Thyroid gland (tissue), 4 donors: ENCODE measurements at regions not wholly inside any gene's neighbourhood (a gene's known extent, or its start where the extent isn't known, plus 50 kb on each side); places are given as distances from the start of the nearest gene placed in this dataset.

Source experiments
- POLR2A ChIP-seq, 2 donors: fragments of 450-650 bp; IDR thresholded peaks; one replicate each; pipeline ENCODE4 v1.6.1; 2017; ENCODE audit warnings: antibody characterized with exemption in 2 of 2, mild to moderate bottlenecking in 2 of 2, moderate library complexity in 1 of 2
- TF ChIP-seq, protein P1 (sequence below), 6 experiments: fragments of 200-600 bp in 3 of 6; fragments of 450-650 bp in 3 of 6; sonication (generic) in 3 of 6; IDR thresholded peaks; one replicate each; pipeline ENCODE4 v1.5.1; 2016 to 2019; ENCODE audit warnings: antibody characterized with exemption in 6 of 6, mild to moderate bottlenecking in 2 of 6, inconsistent platforms in 1 of 6, moderate library complexity in 1 of 6

DNA sequence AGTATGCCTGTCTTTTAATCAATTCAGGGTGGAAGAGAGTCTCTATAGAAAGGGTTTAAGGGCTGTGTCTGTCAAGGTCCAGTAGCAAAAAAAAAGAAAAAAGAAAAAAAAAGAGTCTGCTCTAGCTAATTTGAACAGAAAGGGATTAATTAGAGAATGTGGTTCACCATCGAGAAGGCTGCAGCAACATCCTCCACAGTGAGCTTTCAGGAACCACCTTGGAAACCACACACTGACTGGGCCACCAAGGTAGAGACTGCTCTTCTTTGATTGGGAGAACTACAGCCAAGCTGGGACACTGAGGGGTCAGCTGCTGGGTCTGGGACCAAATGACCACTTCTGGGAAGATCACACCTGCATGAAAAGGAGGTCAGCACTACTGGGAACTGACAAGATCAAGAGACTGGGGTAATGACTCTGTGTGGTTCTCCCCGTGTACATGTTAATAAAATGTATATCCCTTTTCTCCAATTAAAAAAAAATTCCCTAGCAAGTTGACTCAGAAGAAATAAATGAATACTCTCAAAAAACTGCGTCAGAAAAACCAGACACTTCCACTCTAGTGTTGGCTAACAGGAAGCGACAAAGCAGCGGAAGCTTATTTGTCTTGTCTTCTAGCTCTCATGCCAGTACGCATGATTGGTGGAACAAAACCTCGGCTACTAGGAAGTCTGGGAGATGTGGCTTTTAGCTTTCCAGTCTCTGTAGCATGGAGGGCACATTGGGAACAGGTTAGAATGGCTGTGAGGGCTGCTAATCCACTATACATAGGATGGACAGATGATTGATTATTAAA lies 60.0 kb upstream of the IVNS1ABP start:
- TF ChIP-seq, protein P1, sequence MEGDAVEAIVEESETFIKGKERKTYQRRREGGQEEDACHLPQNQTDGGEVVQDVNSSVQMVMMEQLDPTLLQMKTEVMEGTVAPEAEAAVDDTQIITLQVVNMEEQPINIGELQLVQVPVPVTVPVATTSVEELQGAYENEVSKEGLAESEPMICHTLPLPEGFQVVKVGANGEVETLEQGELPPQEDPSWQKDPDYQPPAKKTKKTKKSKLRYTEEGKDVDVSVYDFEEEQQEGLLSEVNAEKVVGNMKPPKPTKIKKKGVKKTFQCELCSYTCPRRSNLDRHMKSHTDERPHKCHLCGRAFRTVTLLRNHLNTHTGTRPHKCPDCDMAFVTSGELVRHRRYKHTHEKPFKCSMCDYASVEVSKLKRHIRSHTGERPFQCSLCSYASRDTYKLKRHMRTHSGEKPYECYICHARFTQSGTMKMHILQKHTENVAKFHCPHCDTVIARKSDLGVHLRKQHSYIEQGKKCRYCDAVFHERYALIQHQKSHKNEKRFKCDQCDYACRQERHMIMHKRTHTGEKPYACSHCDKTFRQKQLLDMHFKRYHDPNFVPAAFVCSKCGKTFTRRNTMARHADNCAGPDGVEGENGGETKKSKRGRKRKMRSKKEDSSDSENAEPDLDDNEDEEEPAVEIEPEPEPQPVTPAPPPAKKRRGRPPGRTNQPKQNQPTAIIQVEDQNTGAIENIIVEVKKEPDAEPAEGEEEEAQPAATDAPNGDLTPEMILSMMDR (IDR thresholded peaks at IDR 0.05): no peak
- TF ChIP-seq POLR2A (IDR thresholded peaks at IDR 0.05): no peak
